ENCODE measurements at regions not wholly inside any gene's neighbourhood (a gene's known extent, or its start where the extent isn't known, plus 50 kb on each side); places are given as distances from the start of the nearest gene placed in this dataset.

GRCh38 chr3:106678657-106679390 lies 698.4 kb upstream of the CCDC54 start:
- no peaks in the 10 kb centered on the region for H3K9me3 ChIP-seq (ENCODE audit: insufficient read depth, low read length, severe bottlenecking)
- DNase-seq (no peak), ATAC-seq (ENCODE audit: insufficient read depth, low read depth) (no peak)
- no peaks in the 10 kb centered on the region for H3K36me3 ChIP-seq (ENCODE audit: insufficient read depth, low read length)
- H4K20me1 ChIP-seq (ENCODE audit: insufficient read depth, low read length), result no peaks in the 10 kb centered on the region
- no peaks in the 10 kb centered on the region for H3K79me2 ChIP-seq (ENCODE audit: insufficient read depth, low read length)
- H3K4me2 ChIP-seq (ENCODE audit: insufficient read depth, low read length), result no peak overlapping the region
- H3K27me3 ChIP-seq (ENCODE audit: insufficient read depth, low read length, poor library complexity), result no peaks in the 10 kb centered on the region
- H3K4me3 ChIP-seq (ENCODE audit: low read depth in 1 of 2, low read length in 2 of 2), result no peak overlapping the region
- H3K4me1 ChIP-seq (ENCODE audit: insufficient read depth, low read length), result no peaks in the 10 kb centered on the region
- TF ChIP-seq CTCF (IDR thresholded peaks at IDR 0.05; ENCODE audit: borderline replicate concordance, extremely low read depth, low read length, poor library complexity, severe bottlenecking) (no peak), EZH2 (IDR thresholded peaks at IDR 0.05; ENCODE audit: borderline replicate concordance, low read depth, low read length, severe bottlenecking) (no peak)
- H2AFZ ChIP-seq (ENCODE audit: low read depth, low read length), result no peak overlapping the region
- no peak overlapping the region for H3K9ac ChIP-seq (ENCODE audit: low read depth, low read length)
- no peak overlapping the region for H3K27ac ChIP-seq (ENCODE audit: low read length)

- Histone ChIP-seq H3K9ac (ENCODE audit: low read depth, low read length) (no peak overlapping the region), H3K4me3 (ENCODE audit: low read depth in 1 of 2, low read length in 2 of 2) (no peak overlapping the region), H3K9me3 (ENCODE audit: insufficient read depth, low read length, severe bottlenecking) (no peaks in the 10 kb centered on the region), H3K27me3 (ENCODE audit: insufficient read depth, low read length, poor library complexity) (no peaks in the 10 kb centered on the region), H3K27ac (ENCODE audit: low read length) (no peak overlapping the region), H4K20me1 (ENCODE audit: insufficient read depth, low read length) (no peaks in the 10 kb centered on the region), H2AFZ (ENCODE audit: low read depth, low read length) (no peak overlapping the region), H3K4me2 (ENCODE audit: insufficient read depth, low read length) (no peak overlapping the region), H3K79me2 (ENCODE audit: insufficient read depth, low read length) (no peaks in the 10 kb centered on the region), H3K4me1 (ENCODE audit: insufficient read depth, low read length) (no peaks in the 10 kb centered on the region), H3K36me3 (ENCODE audit: insufficient read depth, low read length) (no peaks in the 10 kb centered on the region)
- TF ChIP-seq CTCF (IDR thresholded peaks at IDR 0.05; ENCODE audit: borderline replicate concordance, extremely low read depth, low read length, poor library complexity, severe bottlenecking), result no peak
- no peak for TF ChIP-seq EZH2 (IDR thresholded peaks at IDR 0.05; ENCODE audit: borderline replicate concordance, low read depth, low read length, severe bottlenecking)
- DNase-seq, result no peak
- ATAC-seq (ENCODE audit: insufficient read depth, low read depth), result no peak
Observed at GRCh38 chr3:106683953-106684620, 693.2 kb upstream of the CCDC54 start.

- ATAC-seq (ENCODE audit: insufficient read depth, low read depth) (no peak), DNase-seq (no peak)
- Histone ChIP-seq H3K4me1 (ENCODE audit: insufficient read depth, low read length) (no peaks in the 10 kb centered on the region), H3K9me3 (ENCODE audit: insufficient read depth, low read length, severe bottlenecking) (no peaks in the 10 kb centered on the region), H3K9ac (ENCODE audit: low read depth, low read length) (no peak overlapping the region), H3K27me3 (ENCODE audit: insufficient read depth, low read length, poor library complexity) (no peaks in the 10 kb centered on the region), H3K79me2 (ENCODE audit: insufficient read depth, low read length) (no peaks in the 10 kb centered on the region), H3K36me3 (ENCODE audit: insufficient read depth, low read length) (no peaks in the 10 kb centered on the region), H3K4me2 (ENCODE audit: insufficient read depth, low read length) (no peak overlapping the region), H3K27ac (ENCODE audit: low read length) (no peak overlapping the region), H4K20me1 (ENCODE audit: insufficient read depth, low read length) (no peaks in the 10 kb centered on the region), H2AFZ (ENCODE audit: low read depth, low read length) (no peak overlapping the region), H3K4me3 (ENCODE audit: low read depth in 1 of 2, low read length in 2 of 2) (no peak overlapping the region)
- no peak for TF ChIP-seq EZH2 (IDR thresholded peaks at IDR 0.05; ENCODE audit: borderline replicate concordance, low read depth, low read length, severe bottlenecking)
- no peak for TF ChIP-seq CTCF (IDR thresholded peaks at IDR 0.05; ENCODE audit: borderline replicate concordance, extremely low read depth, low read length, poor library complexity, severe bottlenecking)
Observed at GRCh38 chr3:106685745-106686144, 691.5 kb upstream of the CCDC54 start.
